ENCODE measurements at regions not wholly inside any gene's neighbourhood (a gene's known extent, or its start where the extent isn't known, plus 50 kb on each side); places are given as distances from the start of the nearest gene placed in this dataset.

GRCh38 chr11:121767433-121767832 is 314.7 kb upstream of the SORL1-AS1 start:
- no peak overlapping the region for H3K27ac ChIP-seq
- TF ChIP-seq, protein P1, sequence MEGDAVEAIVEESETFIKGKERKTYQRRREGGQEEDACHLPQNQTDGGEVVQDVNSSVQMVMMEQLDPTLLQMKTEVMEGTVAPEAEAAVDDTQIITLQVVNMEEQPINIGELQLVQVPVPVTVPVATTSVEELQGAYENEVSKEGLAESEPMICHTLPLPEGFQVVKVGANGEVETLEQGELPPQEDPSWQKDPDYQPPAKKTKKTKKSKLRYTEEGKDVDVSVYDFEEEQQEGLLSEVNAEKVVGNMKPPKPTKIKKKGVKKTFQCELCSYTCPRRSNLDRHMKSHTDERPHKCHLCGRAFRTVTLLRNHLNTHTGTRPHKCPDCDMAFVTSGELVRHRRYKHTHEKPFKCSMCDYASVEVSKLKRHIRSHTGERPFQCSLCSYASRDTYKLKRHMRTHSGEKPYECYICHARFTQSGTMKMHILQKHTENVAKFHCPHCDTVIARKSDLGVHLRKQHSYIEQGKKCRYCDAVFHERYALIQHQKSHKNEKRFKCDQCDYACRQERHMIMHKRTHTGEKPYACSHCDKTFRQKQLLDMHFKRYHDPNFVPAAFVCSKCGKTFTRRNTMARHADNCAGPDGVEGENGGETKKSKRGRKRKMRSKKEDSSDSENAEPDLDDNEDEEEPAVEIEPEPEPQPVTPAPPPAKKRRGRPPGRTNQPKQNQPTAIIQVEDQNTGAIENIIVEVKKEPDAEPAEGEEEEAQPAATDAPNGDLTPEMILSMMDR (IDR thresholded peaks at IDR 0.05) = no peak
- no peak for TF ChIP-seq ZFX (IDR thresholded peaks at IDR 0.05; ENCODE audit: borderline replicate concordance)

DNA sequence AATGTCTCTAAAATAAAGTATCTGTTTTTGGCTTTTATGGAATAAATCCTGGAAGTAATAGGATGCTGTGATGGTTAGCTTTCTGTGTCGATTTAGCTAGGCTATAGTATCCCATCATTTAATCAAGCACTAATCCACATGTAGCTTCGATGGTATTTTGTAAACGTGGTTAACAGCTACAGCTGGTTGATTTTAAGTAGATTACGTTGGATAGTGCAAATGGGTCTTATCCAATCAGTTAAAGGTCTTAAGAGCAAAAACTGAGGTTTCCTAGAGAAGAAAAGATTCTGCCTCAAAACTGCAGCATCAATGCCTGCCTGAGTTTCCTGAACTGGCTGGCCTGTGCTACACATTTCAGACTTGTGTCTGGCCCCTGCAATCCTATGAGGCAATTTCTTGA is 314.2 kb upstream of the SORL1-AS1 start:
- H3K27ac ChIP-seq = no peak overlapping the region
- TF ChIP-seq, protein P1 (IDR thresholded peaks at IDR 0.05) = no peak
- no peak for TF ChIP-seq ZFX (IDR thresholded peaks at IDR 0.05; ENCODE audit: borderline replicate concordance)

GRCh38 chr11:121766166-121766565 is 313.4 kb upstream of the SORL1-AS1 start:
- no peak overlapping the region for H3K27ac ChIP-seq
- TF ChIP-seq, protein P1 (IDR thresholded peaks at IDR 0.05) = no peak
- no peak for TF ChIP-seq ZFX (IDR thresholded peaks at IDR 0.05; ENCODE audit: borderline replicate concordance)

DNA sequence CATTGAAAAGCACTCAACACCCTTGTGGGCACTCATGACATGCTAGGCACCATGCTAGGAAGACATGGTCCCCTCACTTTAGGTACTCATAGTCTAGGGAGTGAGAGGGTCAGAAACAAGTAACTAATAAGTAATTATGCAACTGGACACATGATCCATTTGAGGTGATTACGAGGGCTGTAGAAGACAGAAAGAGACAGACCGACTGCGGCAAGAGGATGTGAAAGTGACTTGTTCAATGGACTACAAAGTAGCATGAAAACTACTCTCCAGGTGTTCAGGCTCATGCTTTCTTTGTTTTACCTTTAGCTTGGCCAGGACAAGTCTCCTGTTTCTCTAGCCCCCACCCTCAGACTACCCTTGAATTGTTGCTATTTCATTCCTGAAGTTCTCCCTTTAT is 310.8 kb upstream of the SORL1-AS1 start:
- no peak overlapping the region for H3K27ac ChIP-seq
- no peak for TF ChIP-seq ZFX (IDR thresholded peaks at IDR 0.05; ENCODE audit: borderline replicate concordance)
- TF ChIP-seq, protein P1 (IDR thresholded peaks at IDR 0.05) = no peak

GRCh38 chr11:121762820-121763219 is 310.1 kb upstream of the SORL1-AS1 start:
- TF ChIP-seq ZFX (IDR thresholded peaks at IDR 0.05; ENCODE audit: borderline replicate concordance) = no peak
- TF ChIP-seq, protein P1 (IDR thresholded peaks at IDR 0.05) = no peak
- H3K27ac ChIP-seq = no peak overlapping the region

GRCh38 chr11:121761186-121761585 is 308.4 kb upstream of the SORL1-AS1 start:
- no peak overlapping the region for H3K27ac ChIP-seq
- TF ChIP-seq ZFX (IDR thresholded peaks at IDR 0.05; ENCODE audit: borderline replicate concordance) = no peak
- TF ChIP-seq, protein P1 (IDR thresholded peaks at IDR 0.05) = no peak

- H3K27ac ChIP-seq = no peak overlapping the region
- no peak for TF ChIP-seq ZFX (IDR thresholded peaks at IDR 0.05; ENCODE audit: borderline replicate concordance)
- TF ChIP-seq, protein P1 (IDR thresholded peaks at IDR 0.05) = no peak
These were observed 304.8 kb upstream of the SORL1-AS1 start for GRCh38 chr11:121757480-121758125.

Measured in 22Rv1 (cell line).